SK-N-SH (cell line): ENCODE measurements at regions not wholly inside any gene's neighbourhood (a gene's known extent, or its start where the extent isn't known, plus 50 kb on each side); places are given as distances from the start of the nearest gene placed in this dataset.
A peak's percentile ranks its signal among the peaks of the same experiment; 100 is the strongest.

ENCODE experiments used
- CTCF ChIA-PET: fragments of 300-600, 350-600 bp; formaldehyde crosslinking; extraction: SDS; loops from one replicate; lab custom pipeline; 2021; lab: Yijun Ruan, JAX
- POLR2A ChIA-PET: fragments of 350-600 bp; sonication (Branson Sonifier 250); formaldehyde crosslinking; extraction: SDS; loops from one replicate; lab custom pipeline; 2020; ENCODE audit warnings: antibody characterized with exemption, inconsistent platforms; lab: Yijun Ruan, JAX
- DNase-seq: peaks from one replicate; pipeline ENCODE4 v3.0.0; 2012
- H2AFZ ChIP-seq: fragments of 200-600 bp; sonication (generic); 2 replicates; pipeline ENCODE4 v1.8.1; 2016; ENCODE audit warnings: antibody characterized with exemption, mild to moderate bottlenecking, low read depth
- H3F3A ChIP-seq: fragments of 200-600 bp; sonication (generic); replicated peaks from 2 replicates; pipeline ENCODE3; 2016; ENCODE audit warnings: antibody characterized with exemption, mild to moderate bottlenecking; ENCODE audit not compliant: insufficient read depth
- H3K27ac ChIP-seq, 2 experiments: fragments of 200-500 bp in 1 of 2; fragments of 200-600 bp in 1 of 2; sonication (Bioruptor generic) in 1 of 2; sonication (generic), shearing (Covaris generic) in 1 of 2; 2 replicates each; pipeline versions ENCODE4 v1.5.1 to v1.6.1; 2014 to 2016; ENCODE audit warnings: low read depth in 2 of 2, inconsistent platforms in 1 of 2, low read length in 1 of 2, mild to moderate bottlenecking in 1 of 2, mixed read lengths in 1 of 2
- H3K27me3 ChIP-seq: fragments of 200-600 bp; sonication (generic), shearing (Covaris generic); 2 replicates; pipeline ENCODE4 v1.6.1; 2016; ENCODE audit warnings: mixed run types; ENCODE audit not compliant: insufficient read depth
- H3K36me3 ChIP-seq, 2 experiments: fragments of 200-500 bp in 1 of 2; fragments of 200-600 bp in 1 of 2; sonication (Bioruptor generic) in 1 of 2; sonication (generic) in 1 of 2; replicated peaks in 1 of 2; 2 replicates each; pipeline versions ENCODE3 to v1.5.1; 2014 to 2016; ENCODE audit warnings: low read length in 1 of 2, mild to moderate bottlenecking in 1 of 2; ENCODE audit not compliant: insufficient read depth in 2 of 2, control insufficient read depth in 1 of 2
- H3K4me1 ChIP-seq, 2 experiments: fragments of 200-500 bp in 1 of 2; fragments of 200-600 bp in 1 of 2; sonication (Bioruptor generic) in 1 of 2; sonication (generic), shearing (Covaris generic) in 1 of 2; 2 replicates each; pipeline versions ENCODE4 v1.5.1 to v1.6.1; 2014 to 2016; ENCODE audit warnings: low read depth in 1 of 2, low read length in 1 of 2, mixed run types in 1 of 2; ENCODE audit not compliant: insufficient read depth in 2 of 2, control insufficient read depth in 1 of 2
- H3K4me2 ChIP-seq: fragments of 200-600 bp; sonication (generic), shearing (Covaris generic); 2 replicates; pipeline ENCODE4 v1.6.1; 2017; ENCODE audit warnings: mixed run types
- H3K4me3 ChIP-seq, 2 experiments: fragments of 200-500 bp in 1 of 2; fragments of 200-600 bp in 1 of 2; sonication (Bioruptor generic) in 1 of 2; sonication (generic), shearing (Covaris generic) in 1 of 2; 2 replicates each; pipeline versions ENCODE4 v1.5.1 to v1.8.1; 2014 to 2016; ENCODE audit warnings: low read depth in 2 of 2, inconsistent platforms in 1 of 2, low read length in 1 of 2, mild to moderate bottlenecking in 1 of 2, mixed read lengths in 1 of 2, moderate library complexity in 1 of 2
- H3K79me2 ChIP-seq: fragments of 200-600 bp; sonication (generic); 2 replicates; pipeline ENCODE4 v1.8.1; 2017; ENCODE audit warnings: mild to moderate bottlenecking; ENCODE audit not compliant: insufficient read depth
- H3K9ac ChIP-seq: fragments of 200-600 bp; sonication (generic); 2 replicates; pipeline ENCODE4 v1.6.1; 2017; ENCODE audit warnings: mixed run types
- H3K9me2 ChIP-seq: fragments of 200-600 bp; sonication (generic); 2 replicates; pipeline ENCODE4 v1.6.1; 2017; ENCODE audit warnings: mixed run types
- H3K9me3 ChIP-seq: fragments of 200-600 bp; sonication (generic); 2 replicates; pipeline ENCODE4 v1.6.1; 2017; ENCODE audit warnings: mixed run types, mild to moderate bottlenecking, moderate library complexity
- H4K20me1 ChIP-seq: fragments of 200-600 bp; sonication (generic); 2 replicates; pipeline ENCODE4 v1.6.1; 2017; ENCODE audit warnings: mild to moderate bottlenecking, mixed run types; ENCODE audit not compliant: insufficient read depth
- FOSL2 ChIP-seq: IDR thresholded peaks from 2 replicates; pipeline ENCODE4 v1.4.0; 2012; ENCODE audit warnings: low read depth, mild to moderate bottlenecking, moderate library complexity, borderline replicate concordance
- MAX ChIP-seq: IDR thresholded peaks from 2 replicates; pipeline ENCODE4 v1.4.0; 2012; ENCODE audit warnings: low read depth
- NFIC ChIP-seq: IDR thresholded peaks from 2 replicates; pipeline ENCODE4 v1.4.0; 2012; ENCODE audit warnings: borderline replicate concordance
- SMC3 ChIP-seq: IDR thresholded peaks from 2 replicates; pipeline ENCODE4 v1.6.1; 2012; ENCODE audit warnings: low read depth, low read length, improper control_type of control experiment
- WGBS: methylation state at CpG from one replicate; pipeline ENCODE4 v1.1.6; 2017; ENCODE audit warnings: low lambda C conversion rate; 5-methylcytosine and 5-hydroxymethylcytosine counted together
- TF ChIP-seq, protein P1 (sequence below): fragments of 200-600 bp; sonication (generic); IDR thresholded peaks from 2 replicates; pipeline ENCODE4 v1.6.1; 2017; ENCODE audit warnings: antibody characterized with exemption, mild to moderate bottlenecking, moderate library complexity

- no peaks in the 10 kb centered on the region for H4K20me1 ChIP-seq
- H3K36me3 ChIP-seq: no peaks in the 10 kb centered on the region
- no peak overlapping the region for H3K4me2 ChIP-seq
- no peak overlapping the region for H3K4me3 ChIP-seq
- 0 out of 2 replicates have a peak, but pooled peaks cover 5% of the 10 kb centered on the region for H3K9me3 ChIP-seq
- ChIA-PET POLR2A (no interaction called here), CTCF (interaction anchor here (1.0 kb wide), 1 partner anchor 607 kb away, joined by 3 read pairs; no protein-coding TSS in a partner anchor)
- H3K79me2 ChIP-seq: no peaks in the 10 kb centered on the region
- no peak overlapping the region for H2AFZ ChIP-seq
- no peak overlapping the region for H3K9ac ChIP-seq
- 81% methylated on average over 4 of the region's 4 CpGs for WGBS
- H3F3A ChIP-seq: no peaks in the 10 kb centered on the region
- TF ChIP-seq, protein P1, sequence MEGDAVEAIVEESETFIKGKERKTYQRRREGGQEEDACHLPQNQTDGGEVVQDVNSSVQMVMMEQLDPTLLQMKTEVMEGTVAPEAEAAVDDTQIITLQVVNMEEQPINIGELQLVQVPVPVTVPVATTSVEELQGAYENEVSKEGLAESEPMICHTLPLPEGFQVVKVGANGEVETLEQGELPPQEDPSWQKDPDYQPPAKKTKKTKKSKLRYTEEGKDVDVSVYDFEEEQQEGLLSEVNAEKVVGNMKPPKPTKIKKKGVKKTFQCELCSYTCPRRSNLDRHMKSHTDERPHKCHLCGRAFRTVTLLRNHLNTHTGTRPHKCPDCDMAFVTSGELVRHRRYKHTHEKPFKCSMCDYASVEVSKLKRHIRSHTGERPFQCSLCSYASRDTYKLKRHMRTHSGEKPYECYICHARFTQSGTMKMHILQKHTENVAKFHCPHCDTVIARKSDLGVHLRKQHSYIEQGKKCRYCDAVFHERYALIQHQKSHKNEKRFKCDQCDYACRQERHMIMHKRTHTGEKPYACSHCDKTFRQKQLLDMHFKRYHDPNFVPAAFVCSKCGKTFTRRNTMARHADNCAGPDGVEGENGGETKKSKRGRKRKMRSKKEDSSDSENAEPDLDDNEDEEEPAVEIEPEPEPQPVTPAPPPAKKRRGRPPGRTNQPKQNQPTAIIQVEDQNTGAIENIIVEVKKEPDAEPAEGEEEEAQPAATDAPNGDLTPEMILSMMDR: peak; percentile 50
- no peak for TF ChIP-seq NFIC
- no peak for DNase-seq
- H3K27me3 ChIP-seq: no peaks in the 10 kb centered on the region
- H3K4me1 ChIP-seq: peaks cover 0 to 6% of the 10 kb centered on the region in 2 experiments; a peak in 1 of 4 replicates
- H3K27ac ChIP-seq: no peak overlapping the region
- no peaks in the 10 kb centered on the region for H3K9me2 ChIP-seq
Measured at GRCh38 chr4:17124767-17125166, 226.3 kb upstream of the LDB2 start.

- no peak for DNase-seq
- TF ChIP-seq NFIC: no peak
- H3K36me3 ChIP-seq: peaks cover 0 to 5% of the 10 kb centered on the region in 2 experiments
- H3K9ac ChIP-seq: no peak overlapping the region
- H3K4me2 ChIP-seq: no peak overlapping the region
- no peak overlapping the region for H2AFZ ChIP-seq
- H3K9me3 ChIP-seq: 0 out of 2 replicates have a peak, but pooled peaks cover 11% of the 10 kb centered on the region
- H3K9me2 ChIP-seq: no peaks in the 10 kb centered on the region
- H3K27ac ChIP-seq: no peak overlapping the region
- no peaks in the 10 kb centered on the region for H3K79me2 ChIP-seq
- H3K4me3 ChIP-seq: no peak overlapping the region
- H3K27me3 ChIP-seq: no peaks in the 10 kb centered on the region
- peaks cover 4% of the 10 kb centered on the region for H3F3A ChIP-seq
- CTCF ChIA-PET: interaction anchor here (0.9 to 1.1 kb wide), 2 partner anchors 204 to 478 kb away, joined by 3 read pairs; no protein-coding TSS in a partner anchor
- no peaks in the 10 kb centered on the region for H4K20me1 ChIP-seq
- POLR2A ChIA-PET: no interaction called here
- 73% methylated on average over 1 of the region's 1 CpG for WGBS
- no peaks in the 10 kb centered on the region; a peak in 1 of 4 replicates for H3K4me1 ChIP-seq
Measured at GRCh38 chr4:17120761-17121160, 222.3 kb upstream of the LDB2 start.

DNA sequence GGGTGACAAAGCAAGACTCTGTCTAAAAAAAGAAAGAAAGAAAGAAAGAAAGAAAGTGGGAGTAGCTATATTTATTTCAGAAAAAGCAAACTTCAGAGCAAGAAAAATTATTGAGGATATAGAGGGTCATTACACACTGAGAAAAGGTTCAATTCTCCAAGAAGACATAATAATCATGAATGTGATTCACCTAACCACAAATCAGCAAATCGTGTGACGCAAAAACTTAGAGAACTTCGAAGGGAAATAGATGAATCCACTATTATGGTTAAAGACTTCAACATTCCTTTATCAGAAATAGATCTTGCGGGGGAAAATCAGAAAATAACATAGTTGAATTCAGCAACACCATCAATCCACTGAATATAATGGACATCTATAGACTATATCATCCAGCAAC, 219.3 kb upstream of the LDB2 start:
- ChIA-PET CTCF (no interaction called here), POLR2A (no interaction called here)
- 91% methylated on average over 4 of the region's 4 CpGs for WGBS
- Histone ChIP-seq H3K4me1 (no peaks in the 10 kb centered on the region; a peak in 1 of 4 replicates), H3K27ac (no peak overlapping the region), H3F3A (peaks cover 4% of the 10 kb centered on the region), H2AFZ (no peak overlapping the region)
- DNase-seq: no peak
- TF ChIP-seq SMC3 (no peak), FOSL2 (no peak), MAX (no peak)
- TF ChIP-seq, all 33 proteins: peak for 0
- H3K36me3 ChIP-seq: peaks cover 0 to 5% of the 10 kb centered on the region in 2 experiments
- H3K79me2 ChIP-seq: no peaks in the 10 kb centered on the region
- H3K27me3 ChIP-seq: no peaks in the 10 kb centered on the region
- no peak overlapping the region for H3K4me3 ChIP-seq
- no peaks in the 10 kb centered on the region for H3K9me2 ChIP-seq
- no peak overlapping the region for H3K4me2 ChIP-seq
- H4K20me1 ChIP-seq: no peaks in the 10 kb centered on the region
- H3K9ac ChIP-seq: no peak overlapping the region
- H3K9me3 ChIP-seq: 0 out of 2 replicates have a peak, but pooled peaks cover 11% of the 10 kb centered on the region
